HG03135 (cell line): ENCODE measurements at regions not wholly inside any gene's neighbourhood (a gene's known extent, or its start where the extent isn't known, plus 50 kb on each side); places are given as distances from the start of the nearest gene placed in this dataset.

Experiments
- ATAC-seq: cut with Tn5 transposase; IDR thresholded peaks from one replicate; pipeline ENCODE4 v1.9.1; 2021; ENCODE audit warnings: mild to moderate bottlenecking, moderate library complexity; ENCODE audit not compliant: unreplicated experiment

GRCh38 chr6:40645043-40645442, 57.9 kb upstream of the LRFN2 start:
- no peak for ATAC-seq

DNA sequence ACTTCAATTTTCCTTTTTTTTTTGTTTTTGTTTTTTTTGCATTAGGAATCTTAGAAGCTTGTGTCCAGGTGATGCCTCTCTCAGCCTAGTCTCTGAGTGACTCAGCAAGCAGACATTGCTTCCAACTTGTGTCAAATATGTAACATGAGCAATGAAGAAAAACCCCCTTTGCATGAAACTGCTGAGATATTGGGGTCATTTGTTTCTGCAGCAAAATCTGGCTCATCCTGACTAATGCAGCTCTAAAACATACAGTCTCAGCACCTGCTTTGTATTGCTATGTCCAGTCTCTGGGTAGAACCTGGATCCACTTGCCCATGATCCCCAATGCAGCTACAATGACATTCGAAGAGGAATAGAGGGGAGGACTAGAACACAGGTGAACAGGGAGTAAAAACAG, 55.7 kb upstream of the LRFN2 start:
- no peak for ATAC-seq

DNA sequence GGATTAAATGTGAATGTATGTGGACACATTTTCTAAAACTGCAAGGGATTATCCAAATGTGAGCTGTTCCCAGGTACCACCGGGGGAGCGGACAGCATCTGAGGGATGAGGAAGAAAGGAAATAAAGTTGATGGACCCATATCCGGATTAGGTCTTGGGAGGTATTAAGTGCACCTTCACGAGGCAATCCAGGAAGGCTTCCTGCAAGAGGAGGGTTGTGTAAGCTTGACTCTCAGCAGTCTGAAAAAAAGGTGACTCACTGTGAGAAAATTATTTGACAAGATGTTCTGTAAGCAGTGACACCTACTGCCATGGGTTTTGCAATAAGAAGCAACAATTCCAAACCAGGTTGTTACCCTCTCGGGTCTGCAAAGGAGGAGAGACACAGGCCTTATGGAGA, 55.0 kb upstream of the LRFN2 start:
- no peak for ATAC-seq

DNA sequence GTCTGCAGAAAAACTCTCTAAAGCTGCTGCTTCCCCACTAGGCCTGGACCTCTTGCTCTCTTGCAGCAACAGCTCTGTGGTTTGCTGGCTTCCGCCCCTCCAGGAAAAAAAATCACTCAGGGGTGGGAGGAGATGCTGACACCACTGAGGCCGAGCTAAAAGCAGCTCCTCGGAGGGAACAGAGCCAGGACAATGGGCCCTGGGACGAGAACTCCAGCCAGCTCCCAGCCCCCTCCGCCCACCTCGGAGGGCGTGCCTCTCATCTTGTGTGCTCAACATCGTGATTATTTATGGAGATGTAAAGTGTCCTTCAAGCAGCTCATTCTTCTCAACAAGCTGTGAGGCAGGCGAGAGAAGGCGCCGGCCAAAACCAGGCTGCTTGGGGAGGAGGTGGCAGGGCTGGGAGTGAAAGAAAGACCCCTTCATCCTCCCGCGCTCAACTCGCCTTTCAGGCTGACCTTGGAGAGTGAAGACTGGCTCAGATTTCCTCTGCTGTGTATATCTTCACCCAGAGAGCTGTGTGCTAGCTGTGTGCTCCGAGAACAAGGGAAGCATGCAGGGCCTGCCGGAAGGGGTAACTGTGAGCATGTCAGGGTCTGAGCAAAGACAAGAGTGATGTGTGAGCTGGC, 53.5 kb upstream of the LRFN2 start:
- no peak for ATAC-seq
